ENCODE measurements at regions not wholly inside any gene's neighbourhood (a gene's known extent, or its start where the extent isn't known, plus 50 kb on each side); places are given as distances from the start of the nearest gene placed in this dataset.

- Histone ChIP-seq H3K27ac (no peak overlapping the region), H3K4me1 (no peaks in the 10 kb centered on the region), H3K36me3 (no peaks in the 10 kb centered on the region), H3K27me3 (no peaks in the 10 kb centered on the region), H3K4me3 (no peak overlapping the region), H3K9me3 (no peaks in the 10 kb centered on the region)
- intact Hi-C loops (cut with DNase I; ENCODE audit: low total_unique reads), result no loop called here
- TF ChIP-seq CTCF (IDR thresholded peaks at IDR 0.05 in 4 of 5, conservative IDR thresholded peaks at IDR 0.05 in 1 of 5) (no peak), POLR2A (IDR thresholded peaks at IDR 0.05) (no peak)
- in situ Hi-C loops (cut with MboI; ENCODE audit: low sequenced_read_pairs in 4 of 4), result no loop called here
- no peak for DNase-seq
- ATAC-seq, result no peak
Observed at GRCh38 chr16:82404586-82405315, 222.0 kb upstream of the CDH13 start.

GRCh38 chr16:82402665-82403218 lies 224.0 kb upstream of the CDH13 start:
- no peaks in the 10 kb centered on the region for H3K4me1 ChIP-seq
- ATAC-seq (no peak), DNase-seq (no peak)
- TF ChIP-seq CTCF (IDR thresholded peaks at IDR 0.05 in 4 of 5, conservative IDR thresholded peaks at IDR 0.05 in 1 of 5) (no peak), POLR2A (IDR thresholded peaks at IDR 0.05) (no peak)
- H3K9me3 ChIP-seq, result no peaks in the 10 kb centered on the region
- in situ Hi-C loops (cut with MboI; ENCODE audit: low sequenced_read_pairs in 4 of 4), result no loop called here
- intact Hi-C loops (cut with DNase I; ENCODE audit: low total_unique reads), result no loop called here
- no peak overlapping the region for H3K4me3 ChIP-seq
- H3K36me3 ChIP-seq, result no peaks in the 10 kb centered on the region
- no peaks in the 10 kb centered on the region for H3K27me3 ChIP-seq
- H3K27ac ChIP-seq, result no peak overlapping the region

DNA sequence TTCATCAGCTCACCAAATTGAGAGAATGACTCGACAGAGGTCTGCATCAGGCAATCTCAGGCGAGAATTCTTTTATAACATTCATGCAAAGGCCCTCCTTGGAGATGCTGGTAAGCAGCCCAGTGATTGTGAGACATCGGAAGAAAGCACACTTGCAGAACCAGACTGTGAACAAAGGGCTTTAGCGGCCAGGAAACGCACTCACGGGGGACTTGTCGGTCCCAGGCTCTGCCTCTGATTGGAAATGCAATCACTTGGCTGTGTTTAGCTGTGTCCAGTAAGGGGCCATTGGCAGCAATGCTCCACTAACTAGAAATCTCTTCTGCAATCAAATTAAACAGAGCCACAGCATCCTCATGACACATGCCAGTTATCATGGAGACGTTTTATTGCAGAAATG lies 226.7 kb upstream of the CDH13 start:
- Histone ChIP-seq H3K9me3 (no peaks in the 10 kb centered on the region), H3K27me3 (no peaks in the 10 kb centered on the region), H3K4me1 (no peaks in the 10 kb centered on the region), H3K4me3 (no peak overlapping the region), H3K36me3 (no peaks in the 10 kb centered on the region), H3K27ac (no peak overlapping the region)
- DNase-seq (no peak), ATAC-seq (no peak)
- intact Hi-C loops (cut with DNase I; ENCODE audit: low total_unique reads), result no loop called here
- TF ChIP-seq CTCF (IDR thresholded peaks at IDR 0.05 in 4 of 5, conservative IDR thresholded peaks at IDR 0.05 in 1 of 5) (no peak), POLR2A (IDR thresholded peaks at IDR 0.05) (no peak)
- in situ Hi-C loops (cut with MboI; ENCODE audit: low sequenced_read_pairs in 4 of 4), result no loop called here

DNA sequence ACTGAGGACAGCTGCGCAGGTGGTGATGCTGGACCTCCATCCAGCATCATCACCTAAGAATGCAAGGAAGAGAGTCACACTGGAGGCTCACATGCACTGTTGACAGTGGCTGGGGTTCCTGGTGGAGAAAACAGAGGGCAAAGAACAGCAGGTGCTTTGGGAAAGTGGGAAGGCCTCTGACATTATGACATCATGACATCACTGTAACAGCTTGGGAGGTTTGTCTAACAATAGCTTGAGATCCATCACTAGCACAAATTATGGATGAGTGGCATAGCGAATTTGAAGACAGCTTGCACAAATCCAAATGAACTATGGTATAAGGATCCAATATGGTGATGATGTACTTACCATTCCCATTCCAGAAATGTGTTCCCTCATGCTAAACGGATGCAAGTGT lies 226.5 kb upstream of the MPHOSPH6 start:
- in situ Hi-C loops (cut with MboI; ENCODE audit: low sequenced_read_pairs in 4 of 4) (no loop called here), intact Hi-C loops (cut with DNase I; ENCODE audit: low total_unique reads) (no loop called here)
- H3K9me3 ChIP-seq, result no peaks in the 10 kb centered on the region
- DNase-seq (no peak), ATAC-seq (no peak)
- H3K27me3 ChIP-seq, result no peaks in the 10 kb centered on the region
- no peak overlapping the region for H3K4me3 ChIP-seq
- no peak overlapping the region for H3K27ac ChIP-seq
- no peaks in the 10 kb centered on the region for H3K36me3 ChIP-seq
- TF ChIP-seq CTCF (IDR thresholded peaks at IDR 0.05 in 4 of 5, conservative IDR thresholded peaks at IDR 0.05 in 1 of 5) (no peak), POLR2A (IDR thresholded peaks at IDR 0.05) (no peak)
- H3K4me1 ChIP-seq, result no peaks in the 10 kb centered on the region
